ENCODE measurements at regions not wholly inside any gene's neighbourhood (a gene's known extent, or its start where the extent isn't known, plus 50 kb on each side); places are given as distances from the start of the nearest gene placed in this dataset.

GRCh38 chr1:66462313-66462712, 71.6 kb upstream of the SGIP1 start:
- no peak for TF ChIP-seq GABPA (IDR thresholded peaks at IDR 0.05; ENCODE audit: borderline replicate concordance, insufficient read depth, low read length)
- no peak for TF ChIP-seq CTCF (IDR thresholded peaks at IDR 0.05; ENCODE audit: control extremely low read depth in 1 of 3, insufficient read depth in 1 of 3, low read depth in 1 of 3, low read length in 3 of 3)
- TF ChIP-seq CTBP2 (IDR thresholded peaks at IDR 0.05; ENCODE audit: borderline replicate concordance, insufficient read depth, insufficient read length, low read length), result no peak
- no peak for TF ChIP-seq CHD2 (IDR thresholded peaks at IDR 0.05; ENCODE audit: low read length)

Measured in H1 (cell line).